Tibial nerve (tissue), 4 donors: ENCODE measurements at regions not wholly inside any gene's neighbourhood (a gene's known extent, or its start where the extent isn't known, plus 50 kb on each side); places are given as distances from the start of the nearest gene placed in this dataset.

Experiments
- DNase-seq, 2 donors: peaks; one replicate each; pipeline ENCODE4 v3.0.0-alpha.2; 2019; ENCODE audit warnings: low spot score in 2 of 2
- H3K27ac ChIP-seq, 4 donors: fragments of 200-600 bp; sonication (generic) in 3 of 4; one replicate each; pipeline ENCODE4 v1.5.1; 2017 to 2019; ENCODE audit warnings: mild to moderate bottlenecking in 1 of 4
- H3K27me3 ChIP-seq, 2 donors: fragments of 200-600 bp; sonication (generic) in 1 of 2; one replicate each; pipeline versions ENCODE4 v1.5.1 to v1.6.0; 2017 to 2019
- H3K36me3 ChIP-seq, 3 donors: fragments of 200-600 bp; sonication (generic); one replicate each; pipeline ENCODE4 v1.5.1; 2018 to 2019
- H3K4me1 ChIP-seq, 4 donors: fragments of 200-600 bp; sonication (generic) in 3 of 4; one replicate each; pipeline ENCODE4 v1.5.1; 2017 to 2019
- H3K4me3 ChIP-seq, 4 donors: fragments of 200-600 bp; sonication (generic) in 3 of 4; one replicate each; pipeline ENCODE4 v1.5.1; 2017 to 2019; ENCODE audit warnings: mild to moderate bottlenecking in 1 of 4, moderate library complexity in 1 of 4
- H3K9me3 ChIP-seq, 4 donors: fragments of 200-600 bp; sonication (generic) in 3 of 4; one replicate each; pipeline ENCODE4 v1.5.1; 2017 to 2019
- CTCF ChIP-seq, 5 experiments: fragments of 200-600 bp in 3 of 5; fragments of 450-650 bp in 2 of 5; sonication (generic) in 3 of 5; IDR thresholded peaks; one replicate each; pipeline ENCODE4 v1.5.1; 2016 to 2019; ENCODE audit warnings: antibody characterized with exemption in 5 of 5, mild to moderate bottlenecking in 3 of 5, moderate library complexity in 2 of 5
- EP300 ChIP-seq, 2 donors: sonication (generic); formaldehyde crosslinking; IDR thresholded peaks; one replicate each; pipeline ENCODE4 v1.6.1; 2017; ENCODE audit warnings: antibody characterized with exemption in 2 of 2, mild to moderate bottlenecking in 1 of 2
- POLR2A ChIP-seq, 2 donors: fragments of 450-650 bp; IDR thresholded peaks; one replicate each; pipeline ENCODE4 v1.6.1; 2017; ENCODE audit warnings: antibody characterized with exemption in 2 of 2, mild to moderate bottlenecking in 2 of 2, moderate library complexity in 2 of 2
- WGBS, 2 donors: methylation state at CpG; one replicate each; pipeline ENCODE4 v1.1.5; 2018; 5-methylcytosine and 5-hydroxymethylcytosine counted together

GRCh38 chr6:130730600-130730999 lies 96.6 kb upstream of the SMLR1 start:
- Histone ChIP-seq H3K9me3 (no peaks in the 10 kb centered on the region), H3K4me3 (no peak overlapping the region), H3K27ac (no peak overlapping the region), H3K36me3 (no peaks in the 10 kb centered on the region), H3K4me1 (peaks cover 0 to 7% (median 0%) of the 10 kb centered on the region in 4 donors), H3K27me3 (no peaks in the 10 kb centered on the region)
- no peak for DNase-seq
- no peak for TF ChIP-seq CTCF (IDR thresholded peaks at IDR 0.05)
- TF ChIP-seq EP300 (IDR thresholded peaks at IDR 0.05): no peak
- no peak for TF ChIP-seq POLR2A (IDR thresholded peaks at IDR 0.05)

- H3K36me3 ChIP-seq: no peaks in the 10 kb centered on the region
- TF ChIP-seq EP300 (IDR thresholded peaks at IDR 0.05): no peak
- DNase-seq: no peak
- no peaks in the 10 kb centered on the region for H3K9me3 ChIP-seq
- H3K4me1 ChIP-seq: peaks cover 0 to 7% (median 0%) of the 10 kb centered on the region in 4 donors
- no peak overlapping the region for H3K27ac ChIP-seq
- no peaks in the 10 kb centered on the region for H3K27me3 ChIP-seq
- 67 to 75% methylated on average over 3 of the region's 3 CpGs for whole genome bisulfite sequencing, 2 donors
- no peak overlapping the region for H3K4me3 ChIP-seq
Observed at GRCh38 chr6:130734161-130734560, 93.0 kb upstream of the SMLR1 start.

DNA sequence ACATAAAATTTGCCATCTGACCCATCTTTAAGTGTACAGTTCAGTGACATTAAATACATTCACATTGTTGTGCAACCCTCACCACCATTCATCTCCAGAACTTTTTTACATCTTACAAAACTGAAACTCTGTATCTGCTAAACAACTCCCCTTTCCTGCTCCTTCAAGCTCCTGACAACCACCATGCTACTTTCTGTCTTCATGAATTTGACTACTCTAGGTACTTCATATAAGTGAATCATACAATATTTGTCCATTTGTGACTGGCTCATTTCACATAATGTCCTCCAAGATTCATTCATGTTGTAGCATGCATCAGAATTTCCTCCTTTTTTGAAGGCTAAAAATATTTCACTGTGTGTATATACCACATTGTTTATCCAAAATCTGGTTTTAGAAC lies 86.9 kb upstream of the SMLR1 start:
- Histone ChIP-seq H3K4me3 (no peak overlapping the region), H3K4me1 (peaks cover 0 to 6% (median 0%) of the 10 kb centered on the region in 4 donors), H3K27ac (no peak overlapping the region), H3K36me3 (no peaks in the 10 kb centered on the region), H3K9me3 (no peaks in the 10 kb centered on the region), H3K27me3 (no peaks in the 10 kb centered on the region)
- DNase-seq: no peak
- TF ChIP-seq CTCF (IDR thresholded peaks at IDR 0.05) (no peak), EP300 (IDR thresholded peaks at IDR 0.05) (no peak), POLR2A (IDR thresholded peaks at IDR 0.05) (no peak)

DNA sequence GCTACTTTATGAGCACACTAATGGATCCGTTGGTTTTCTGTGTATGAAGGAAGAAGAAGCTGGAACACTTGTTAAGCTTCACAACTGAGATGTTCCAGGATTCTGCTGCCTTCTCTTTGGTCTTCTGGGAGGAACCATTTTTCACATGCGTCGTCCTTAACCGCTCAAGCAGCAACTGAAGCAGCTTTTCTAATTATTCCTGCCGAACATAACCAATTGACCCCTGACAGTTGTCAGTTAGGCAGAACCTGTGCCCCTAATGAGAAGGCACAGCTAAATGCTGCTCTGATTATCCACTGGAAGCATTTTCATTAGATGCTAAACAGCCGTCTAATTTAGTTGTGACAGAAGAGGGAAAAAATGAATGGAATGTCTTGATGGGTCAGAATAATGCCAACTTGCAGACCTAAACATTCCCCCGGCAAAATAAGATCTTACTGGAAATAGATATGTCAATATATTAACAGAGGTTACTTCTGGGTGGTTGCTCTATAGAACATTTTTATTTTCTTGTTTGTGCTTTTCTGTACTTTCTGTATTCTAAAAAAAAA lies 85.0 kb upstream of the SMLR1 start:
- Histone ChIP-seq H3K9me3 (no peaks in the 10 kb centered on the region), H3K27me3 (no peaks in the 10 kb centered on the region), H3K4me1 (peaks cover 0 to 6% (median 0%) of the 10 kb centered on the region in 4 donors), H3K36me3 (no peaks in the 10 kb centered on the region), H3K4me3 (no peak overlapping the region), H3K27ac (no peak overlapping the region)
- TF ChIP-seq CTCF (IDR thresholded peaks at IDR 0.05) (no peak), POLR2A (IDR thresholded peaks at IDR 0.05) (no peak)
- WGBS, 2 donors: 53 to 62% methylated on average over 7 of the region's 7 CpGs
- DNase-seq: no peak

GRCh38 chr6:130743175-130743574 lies 84.0 kb upstream of the SMLR1 start:
- H3K27ac ChIP-seq: no peak overlapping the region
- no peaks in the 10 kb centered on the region for H3K27me3 ChIP-seq
- no peak overlapping the region for H3K4me3 ChIP-seq
- WGBS, 2 donors: 51 to 64% methylated on average over 2 of the region's 2 CpGs
- H3K9me3 ChIP-seq: no peaks in the 10 kb centered on the region
- no peak for DNase-seq
- TF ChIP-seq CTCF (IDR thresholded peaks at IDR 0.05): no peak
- no peak for TF ChIP-seq EP300 (IDR thresholded peaks at IDR 0.05)
- TF ChIP-seq POLR2A (IDR thresholded peaks at IDR 0.05): no peak
- H3K4me1 ChIP-seq: peaks cover 0 to 6% (median 0%) of the 10 kb centered on the region in 4 donors
- H3K36me3 ChIP-seq: no peaks in the 10 kb centered on the region
